H1 (cell line): ENCODE measurements at regions not wholly inside any gene's neighbourhood (a gene's known extent, or its start where the extent isn't known, plus 50 kb on each side); places are given as distances from the start of the nearest gene placed in this dataset.

Source experiments
- CBX5 ChIP-seq: fragments of 300-800, 300-1000 bp; sonication (generic); IDR thresholded peaks from 2 replicates; pipeline ENCODE4 v1.7.1; 2016; ENCODE audit warnings: antibody characterized with exemption, low read length, low read depth
- CBX8 ChIP-seq: fragments of 300-800, 300-1000 bp; sonication (generic); IDR thresholded peaks from 2 replicates; pipeline ENCODE4 v1.7.1; 2016; ENCODE audit warnings: low read depth, low read length, borderline replicate concordance
- FOSL1 ChIP-seq: IDR thresholded peaks from 2 replicates; pipeline ENCODE4 v1.6.1; 2011; ENCODE audit warnings: mild to moderate bottlenecking, low read depth, low read length, moderate library complexity; ENCODE audit not compliant: insufficient read depth
- GABPA ChIP-seq: IDR thresholded peaks from 2 replicates; pipeline ENCODE4 v1.6.1; 2011; ENCODE audit warnings: mild to moderate bottlenecking, low read length, moderate library complexity, borderline replicate concordance; ENCODE audit not compliant: insufficient read depth
- MAX ChIP-seq: IDR thresholded peaks from 2 replicates; pipeline ENCODE4 v1.6.1; 2012; ENCODE audit warnings: inconsistent platforms
- POLR2AphosphoS5 ChIP-seq: IDR thresholded peaks from 2 replicates; pipeline ENCODE4 v1.6.1; 2011; ENCODE audit warnings: low read depth, low read length
- SIRT6 ChIP-seq: IDR thresholded peaks from one replicate; pipeline ENCODE4 v1.7.1; 2012; ENCODE audit warnings: low read length, inconsistent platforms
- SP2 ChIP-seq: IDR thresholded peaks from 2 replicates; pipeline ENCODE4 v1.6.1; 2012; ENCODE audit warnings: mild to moderate bottlenecking, low read length, inconsistent platforms
- YY1 ChIP-seq: IDR thresholded peaks from 2 replicates; pipeline ENCODE4 v1.6.1; 2011; ENCODE audit warnings: low read depth, mild to moderate bottlenecking, low read length

GRCh38 chr12:86456241-86456640 is 200.1 kb upstream of the MGAT4C start (continued):
- TF ChIP-seq YY1 (no peak), MAX (no peak), SIRT6 (no peak), FOSL1 (no peak), GABPA (no peak), SP2 (no peak), CBX5 (no peak), CBX8 (no peak), POLR2AphosphoS5 (no peak)
